ENCODE measurements at regions not wholly inside any gene's neighbourhood (a gene's known extent, or its start where the extent isn't known, plus 50 kb on each side); places are given as distances from the start of the nearest gene placed in this dataset.

GRCh38 chr5:118778941-118779340 lies 209.4 kb downstream of the DTWD2 start:
- Histone ChIP-seq H3K27me3 (no peaks in the 10 kb centered on the region), H3K4me1 (no peaks in the 10 kb centered on the region), H3K4me3 (no peak overlapping the region), H3K36me3 (no peaks in the 10 kb centered on the region), H3K9me3 (no peaks in the 10 kb centered on the region), H3K27ac (no peak overlapping the region)
- DNase-seq, result no peak
- TF ChIP-seq POLR2A (IDR thresholded peaks at IDR 0.05), result no peak
- no peak for TF ChIP-seq CTCF (IDR thresholded peaks at IDR 0.05)

- Histone ChIP-seq H3K36me3 (no peaks in the 10 kb centered on the region), H3K27ac (no peak overlapping the region), H3K27me3 (no peaks in the 10 kb centered on the region), H3K9me3 (no peaks in the 10 kb centered on the region), H3K4me1 (no peaks in the 10 kb centered on the region), H3K4me3 (no peak overlapping the region)
- no peak for DNase-seq
- TF ChIP-seq POLR2A (IDR thresholded peaks at IDR 0.05), result no peak
- no peak for TF ChIP-seq CTCF (IDR thresholded peaks at IDR 0.05)
These were observed 211.1 kb downstream of the DTWD2 start for GRCh38 chr5:118777189-118777736.

GRCh38 chr5:118776755-118777154 lies 211.6 kb downstream of the DTWD2 start:
- Histone ChIP-seq H3K4me3 (no peak overlapping the region), H3K36me3 (no peaks in the 10 kb centered on the region), H3K9me3 (no peaks in the 10 kb centered on the region), H3K27me3 (no peaks in the 10 kb centered on the region), H3K27ac (no peak overlapping the region), H3K4me1 (no peaks in the 10 kb centered on the region)
- TF ChIP-seq CTCF (IDR thresholded peaks at IDR 0.05) (no peak), POLR2A (IDR thresholded peaks at IDR 0.05) (no peak)
- DNase-seq, result no peak

GRCh38 chr5:118775790-118776499 lies 212.4 kb downstream of the DTWD2 start:
- Histone ChIP-seq H3K4me3 (no peak overlapping the region), H3K27me3 (no peaks in the 10 kb centered on the region), H3K36me3 (no peaks in the 10 kb centered on the region), H3K4me1 (no peaks in the 10 kb centered on the region), H3K27ac (no peak overlapping the region), H3K9me3 (no peaks in the 10 kb centered on the region)
- TF ChIP-seq CTCF (IDR thresholded peaks at IDR 0.05) (no peak), POLR2A (IDR thresholded peaks at IDR 0.05) (no peak)
- no peak for DNase-seq

GRCh38 chr5:118768607-118769175 lies 219.7 kb downstream of the DTWD2 start:
- no peaks in the 10 kb centered on the region for H3K36me3 ChIP-seq
- no peaks in the 10 kb centered on the region for H3K27me3 ChIP-seq
- DNase-seq, result no peak
- TF ChIP-seq CTCF (IDR thresholded peaks at IDR 0.05), result no peak
- TF ChIP-seq POLR2A (IDR thresholded peaks at IDR 0.05), result no peak
- H3K9me3 ChIP-seq, result no peaks in the 10 kb centered on the region
- no peak overlapping the region for H3K27ac ChIP-seq
- no peak overlapping the region for H3K4me3 ChIP-seq
- no peaks in the 10 kb centered on the region for H3K4me1 ChIP-seq

Measured in Peyer's patch (tissue), 4 donors.